Loucy (cell line): ENCODE measurements at regions not wholly inside any gene's neighbourhood (a gene's known extent, or its start where the extent isn't known, plus 50 kb on each side); places are given as distances from the start of the nearest gene placed in this dataset.

Experiments
- H2AFZ ChIP-seq: fragments of 200-600 bp; sonication (generic); 2 replicates; pipeline ENCODE4 v1.6.0; 2016; ENCODE audit warnings: antibody characterized with exemption, mild to moderate bottlenecking, low read length, moderate library complexity
- H3F3A ChIP-seq: fragments of 200-600 bp; 2 replicates; pipeline ENCODE4 v1.6.0; 2016; ENCODE audit warnings: antibody characterized with exemption, low read depth, mild to moderate bottlenecking
- H3K27me3 ChIP-seq: fragments of 200-600 bp; sonication (generic); 2 replicates; pipeline ENCODE4 v1.6.1; 2014; ENCODE audit warnings: low read length, mild to moderate bottlenecking; ENCODE audit not compliant: insufficient read depth, poor library complexity, severe bottlenecking
- H3K36me3 ChIP-seq: fragments of 200-600 bp; sonication (generic); 2 replicates; pipeline ENCODE4 v1.6.1; 2016; ENCODE audit warnings: low read length; ENCODE audit not compliant: insufficient read depth
- H3K4me1 ChIP-seq: fragments of 200-600 bp; sonication (generic); 2 replicates; pipeline ENCODE4 v1.5.1; 2014; ENCODE audit warnings: low read length, mild to moderate bottlenecking; ENCODE audit not compliant: insufficient read depth, poor library complexity, severe bottlenecking
- H3K4me2 ChIP-seq: fragments of 200-600 bp; sonication (generic); 2 replicates; pipeline ENCODE4 v1.6.0; 2014; ENCODE audit warnings: antibody characterized with exemption, low read length, low read depth, mild to moderate bottlenecking; ENCODE audit not compliant: poor library complexity, severe bottlenecking
- H3K4me3 ChIP-seq: fragments of 200-600 bp; sonication (generic); 2 replicates; pipeline ENCODE4 v1.5.1; 2014; ENCODE audit warnings: low read length, mild to moderate bottlenecking, mixed read lengths; ENCODE audit not compliant: poor library complexity, severe bottlenecking
- H3K79me2 ChIP-seq: fragments of 200-600 bp; sonication (generic); 2 replicates; pipeline ENCODE4 v1.6.1; 2014; ENCODE audit warnings: low read length; ENCODE audit not compliant: insufficient read depth
- H3K9ac ChIP-seq: fragments of 200-600 bp; sonication (generic); 2 replicates; pipeline ENCODE4 v1.6.0; 2014; ENCODE audit warnings: mild to moderate bottlenecking, low read depth, low read length, moderate library complexity; ENCODE audit not compliant: poor library complexity, severe bottlenecking
- H3K9me2 ChIP-seq: fragments of 200-600 bp; sonication (generic); replicated peaks from 2 replicates; pipeline ENCODE4 v1.6.1; 2016; ENCODE audit warnings: low read depth, low read length, mixed read lengths
- H3K9me3 ChIP-seq: fragments of 200-600 bp; sonication (generic); 2 replicates; pipeline ENCODE4 v1.6.1; 2014; ENCODE audit warnings: mild to moderate bottlenecking, antibody characterized with exemption, low read length, low read depth; ENCODE audit not compliant: insufficient read depth
- H4K20me1 ChIP-seq: fragments of 200-600 bp; sonication (generic); 2 replicates; pipeline ENCODE4 v1.6.0; 2014; ENCODE audit warnings: antibody characterized with exemption, low read length, mild to moderate bottlenecking; ENCODE audit not compliant: insufficient read depth, poor library complexity, severe bottlenecking
- EZH2phosphoT487 ChIP-seq: fragments of 200-600 bp; IDR thresholded peaks from 2 replicates; pipeline ENCODE4 v1.6.1; 2018; ENCODE audit warnings: antibody characterized with exemption, mild to moderate bottlenecking, moderate library complexity, borderline replicate concordance
- TF ChIP-seq, protein P1 (sequence below): fragments of 200-600 bp; sonication (generic); conservative IDR thresholded peaks from 2 replicates; pipeline ENCODE4 v1.5.1; 2014; ENCODE audit warnings: mild to moderate bottlenecking, antibody characterized with exemption, low read length

GRCh38 chr3:152785051-152785450, 49.9 kb upstream of the P2RY1 start:
- H3F3A ChIP-seq = no peaks in the 10 kb centered on the region
- no peak overlapping the region for H3K4me3 ChIP-seq
- TF ChIP-seq, protein P1, sequence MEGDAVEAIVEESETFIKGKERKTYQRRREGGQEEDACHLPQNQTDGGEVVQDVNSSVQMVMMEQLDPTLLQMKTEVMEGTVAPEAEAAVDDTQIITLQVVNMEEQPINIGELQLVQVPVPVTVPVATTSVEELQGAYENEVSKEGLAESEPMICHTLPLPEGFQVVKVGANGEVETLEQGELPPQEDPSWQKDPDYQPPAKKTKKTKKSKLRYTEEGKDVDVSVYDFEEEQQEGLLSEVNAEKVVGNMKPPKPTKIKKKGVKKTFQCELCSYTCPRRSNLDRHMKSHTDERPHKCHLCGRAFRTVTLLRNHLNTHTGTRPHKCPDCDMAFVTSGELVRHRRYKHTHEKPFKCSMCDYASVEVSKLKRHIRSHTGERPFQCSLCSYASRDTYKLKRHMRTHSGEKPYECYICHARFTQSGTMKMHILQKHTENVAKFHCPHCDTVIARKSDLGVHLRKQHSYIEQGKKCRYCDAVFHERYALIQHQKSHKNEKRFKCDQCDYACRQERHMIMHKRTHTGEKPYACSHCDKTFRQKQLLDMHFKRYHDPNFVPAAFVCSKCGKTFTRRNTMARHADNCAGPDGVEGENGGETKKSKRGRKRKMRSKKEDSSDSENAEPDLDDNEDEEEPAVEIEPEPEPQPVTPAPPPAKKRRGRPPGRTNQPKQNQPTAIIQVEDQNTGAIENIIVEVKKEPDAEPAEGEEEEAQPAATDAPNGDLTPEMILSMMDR = no peak
- TF ChIP-seq EZH2phosphoT487 = no peak
- no peaks in the 10 kb centered on the region for H4K20me1 ChIP-seq
- H3K36me3 ChIP-seq = no peaks in the 10 kb centered on the region
- H3K9me3 ChIP-seq = 0 out of 2 replicates have a peak, but pooled peaks cover 4% of the 10 kb centered on the region
- H3K9me2 ChIP-seq = no peaks in the 10 kb centered on the region
- no peaks in the 10 kb centered on the region for H3K27me3 ChIP-seq
- H2AFZ ChIP-seq = no peak overlapping the region
- H3K4me1 ChIP-seq = no peaks in the 10 kb centered on the region
- no peak overlapping the region for H3K9ac ChIP-seq
- H3K79me2 ChIP-seq = no peaks in the 10 kb centered on the region
- no peak overlapping the region for H3K4me2 ChIP-seq
